HEK293 (cell line): ENCODE measurements at regions not wholly inside any gene's neighbourhood (a gene's known extent, or its start where the extent isn't known, plus 50 kb on each side); places are given as distances from the start of the nearest gene placed in this dataset.
A peak's percentile ranks its signal among the peaks of the same experiment; 100 is the strongest.

ENCODE experiments used
- CTCF ChIA-PET: fragments of 350-600 bp; formaldehyde crosslinking; extraction: SDS; loops from one replicate; lab custom pipeline; 2021; ENCODE audit warnings: antibody characterized with exemption; lab: Yijun Ruan, JAX
- POLR2A ChIA-PET: fragments of 300-600 bp; formaldehyde crosslinking; extraction: SDS; loops from one replicate; lab custom pipeline; 2020; ENCODE audit warnings: antibody characterized with exemption, inconsistent platforms; lab: Yijun Ruan, JAX
- H3K27ac ChIP-seq: fragments of 200-500 bp; sonication (Bioruptor generic); 2 replicates; pipeline ENCODE4 v1.5.1; 2014; ENCODE audit warnings: low read depth, low read length, control low read depth, inconsistent platforms; ENCODE audit errors: extremely low read depth
- H3K36me3 ChIP-seq, 2 experiments: fragments of 200-500 bp in 1 of 2; sonication (Bioruptor generic) in 1 of 2; 1 replicate in 1 of 2; 2 replicates in 1 of 2; pipeline ENCODE4 v1.5.1; 2014 to 2017; ENCODE audit warnings: inconsistent platforms in 2 of 2, low read length in 2 of 2; ENCODE audit not compliant: control insufficient read depth in 2 of 2, insufficient read depth in 1 of 2
- H3K4me1 ChIP-seq: fragments of 200-500 bp; sonication (Bioruptor generic); 2 replicates; pipeline ENCODE4 v1.5.1; 2014; ENCODE audit warnings: mild to moderate bottlenecking, low read length, inconsistent platforms; ENCODE audit not compliant: control insufficient read depth, insufficient read depth
- H3K4me3 ChIP-seq: 2 replicates; pipeline ENCODE4 v1.5.1; 2011; ENCODE audit warnings: low read depth, mild to moderate bottlenecking, control low read depth, low read length, moderate library complexity
- H3K9me3 ChIP-seq: fragments of 200-500 bp; sonication (Bioruptor generic); 2 replicates; pipeline ENCODE4 v1.5.1; 2014; ENCODE audit warnings: low read depth, low read length, inconsistent platforms; ENCODE audit not compliant: control insufficient read depth, insufficient read depth
- BCL11A ChIP-seq: fragments of 450-650 bp; formaldehyde crosslinking; IDR thresholded peaks from 2 replicates; pipeline ENCODE4 v1.5.1; 2016; ENCODE audit warnings: low read depth, missing biosample characterization, missing genetic modification characterization
- CTCF ChIP-seq: fragments of 450-650 bp; formaldehyde crosslinking; IDR thresholded peaks from 2 replicates; pipeline ENCODE4 v1.5.1; 2016; ENCODE audit warnings: missing biosample characterization, missing genetic modification characterization
- FEZF1 ChIP-seq: fragments of 450-650 bp; formaldehyde crosslinking; IDR thresholded peaks from 2 replicates; pipeline ENCODE4 v1.5.1; 2016; ENCODE audit warnings: missing biosample characterization, missing genetic modification characterization
- PRDM10 ChIP-seq: fragments of 450-650 bp; formaldehyde crosslinking; IDR thresholded peaks from 2 replicates; pipeline ENCODE4 v1.5.1; 2016; ENCODE audit warnings: missing biosample characterization, missing genetic modification characterization
- SCRT1 ChIP-seq: fragments of 450-650 bp; formaldehyde crosslinking; IDR thresholded peaks from 2 replicates; pipeline ENCODE4 v1.5.1; 2016; ENCODE audit warnings: missing biosample characterization, missing genetic modification characterization, borderline replicate concordance
- SP3 ChIP-seq: fragments of 450-650 bp; formaldehyde crosslinking; IDR thresholded peaks from 2 replicates; pipeline ENCODE4 v1.5.1; 2016; ENCODE audit warnings: missing biosample characterization, missing genetic modification characterization
- TCF7L2 ChIP-seq: IDR thresholded peaks from 2 replicates; pipeline ENCODE4 v1.6.1; 2011; ENCODE audit warnings: low read depth, mild to moderate bottlenecking, inconsistent platforms, low read length, moderate library complexity, borderline replicate concordance
- ZBTB1 ChIP-seq: fragments of 450-650 bp; formaldehyde crosslinking; IDR thresholded peaks from 2 replicates; pipeline ENCODE4 v1.5.1; 2016; ENCODE audit warnings: missing biosample characterization, missing genetic modification characterization
- ZBTB26 ChIP-seq: fragments of 450-650 bp; formaldehyde crosslinking; optimal IDR thresholded peaks from 2 replicates; pipeline ENCODE3; 2016; ENCODE audit warnings: missing biosample characterization, mild to moderate bottlenecking, missing genetic modification characterization
- ZBTB48 ChIP-seq: fragments of 450-650 bp; formaldehyde crosslinking; IDR thresholded peaks from 2 replicates; pipeline ENCODE4 v1.5.1; 2016; ENCODE audit warnings: missing biosample characterization, missing genetic modification characterization
- ZBTB8A ChIP-seq: fragments of 450-650 bp; formaldehyde crosslinking; IDR thresholded peaks from 2 replicates; pipeline ENCODE4 v1.5.1; 2016; ENCODE audit warnings: missing biosample characterization, missing genetic modification characterization
- ZNF2 ChIP-seq: fragments of 450-650 bp; formaldehyde crosslinking; IDR thresholded peaks from 2 replicates; pipeline ENCODE4 v1.5.1; 2016; ENCODE audit warnings: missing biosample characterization, missing genetic modification characterization
- ZNF23 ChIP-seq: fragments of 450-650 bp; formaldehyde crosslinking; IDR thresholded peaks from 2 replicates; pipeline ENCODE4 v1.5.1; 2016; ENCODE audit warnings: missing biosample characterization, missing genetic modification characterization, borderline replicate concordance
- ZNF266 ChIP-seq: fragments of 450-650 bp; formaldehyde crosslinking; IDR thresholded peaks from 2 replicates; pipeline ENCODE4 v1.5.1; 2016; ENCODE audit warnings: missing biosample characterization, missing genetic modification characterization, low read depth
- ZNF335 ChIP-seq: fragments of 450-650 bp; formaldehyde crosslinking; conservative IDR thresholded peaks from 2 replicates; pipeline ENCODE4 v1.5.1; 2016; ENCODE audit warnings: missing biosample characterization, missing genetic modification characterization
- ZNF341 ChIP-seq: fragments of 450-650 bp; formaldehyde crosslinking; IDR thresholded peaks from 2 replicates; pipeline ENCODE4; 2016; ENCODE audit warnings: low read depth, missing biosample characterization, missing genetic modification characterization
- ZNF37A ChIP-seq: fragments of 450-650 bp; IDR thresholded peaks from 2 replicates; pipeline ENCODE4 v1.5.1; 2018; ENCODE audit warnings: missing biosample characterization, missing genetic modification characterization
- ZNF416 ChIP-seq: fragments of 450-650 bp; formaldehyde crosslinking; IDR thresholded peaks from 2 replicates; pipeline ENCODE4 v1.5.1; 2016; ENCODE audit warnings: missing biosample characterization, missing genetic modification characterization
- ZNF423 ChIP-seq: fragments of 450-650 bp; formaldehyde crosslinking; IDR thresholded peaks from 2 replicates; pipeline ENCODE4 v1.5.1; 2016; ENCODE audit warnings: missing biosample characterization, missing genetic modification characterization
- ZNF514 ChIP-seq: fragments of 450-650 bp; formaldehyde crosslinking; IDR thresholded peaks from 2 replicates; pipeline ENCODE4 v1.5.1; 2016; ENCODE audit warnings: missing biosample characterization, missing genetic modification characterization
- ZNF580 ChIP-seq: fragments of 450-650 bp; formaldehyde crosslinking; IDR thresholded peaks from 2 replicates; pipeline ENCODE4 v1.5.1; 2016; ENCODE audit warnings: missing biosample characterization, missing genetic modification characterization
- ZNF639 ChIP-seq: fragments of 450-650 bp; formaldehyde crosslinking; IDR thresholded peaks from 2 replicates; pipeline ENCODE4 v1.5.1; 2016; ENCODE audit warnings: missing biosample characterization, missing genetic modification characterization
- ZNF654 ChIP-seq: fragments of 450-650 bp; formaldehyde crosslinking; IDR thresholded peaks from 2 replicates; pipeline ENCODE4 v1.5.1; 2016; ENCODE audit warnings: low read depth, missing biosample characterization, missing genetic modification characterization
- ZNF747 ChIP-seq: fragments of 450-650 bp; formaldehyde crosslinking; IDR thresholded peaks from 2 replicates; pipeline ENCODE4 v1.5.1; 2016; ENCODE audit warnings: missing biosample characterization, missing genetic modification characterization
- ZSCAN4 ChIP-seq: fragments of 450-650 bp; formaldehyde crosslinking; IDR thresholded peaks from 2 replicates; pipeline ENCODE4 v1.5.1; 2017; ENCODE audit warnings: missing biosample characterization, missing genetic modification characterization

- Histone ChIP-seq H3K27ac (no peak overlapping the region), H3K9me3 (no peaks in the 10 kb centered on the region), H3K4me1 (no peaks in the 10 kb centered on the region), H3K4me3 (no peak overlapping the region), H3K36me3 (no peaks in the 10 kb centered on the region)
- CTCF ChIA-PET = no interaction called here
- POLR2A ChIA-PET = no interaction called here
- TF ChIP-seq ZNF514 (tag by site-specific recombination) (no peak), SP3 (tag by site-specific recombination) (no peak)
Observed at GRCh38 chr4:143782521-143782920, 82.0 kb upstream of the FREM3 start.

- no peak overlapping the region for H3K27ac ChIP-seq
- no peaks in the 10 kb centered on the region for H3K9me3 ChIP-seq
- H3K4me1 ChIP-seq = no peaks in the 10 kb centered on the region
- no peak overlapping the region for H3K4me3 ChIP-seq
- H3K36me3 ChIP-seq = no peaks in the 10 kb centered on the region
- ChIA-PET CTCF (interaction anchor here (0.6 to 1.1 kb wide), 8 partner anchors 11 to 1086 kb away, joined by 3 to 5 read pairs (median 3); no protein-coding TSS in a partner anchor), POLR2A (no interaction called here)
- TF ChIP-seq ZNF416 (tag by site-specific recombination) (no peak), FEZF1 (tag by site-specific recombination) (no peak), ZBTB1 (tag by site-specific recombination) (no peak), ZBTB48 (tag by site-specific recombination) (no peak), ZNF747 (tag by site-specific recombination) (no peak), ZBTB26 (no peak), PRDM10 (no peak), ZNF654 (peak; percentile 85), BCL11A (tag by site-specific recombination) (no peak), TCF7L2 (no peak), ZBTB8A (no peak), ZNF266 (no peak), ZNF341 (no peak), ZNF37A (tag by site-specific recombination) (no peak), ZNF335 (no peak), SCRT1 (tag by site-specific recombination) (no peak), ZNF23 (tag by site-specific recombination) (no peak), CTCF (tag by site-specific recombination) (0 out of 2 replicates have a peak, but pooled peaks have one; percentile 17), ZNF639 (tag by site-specific recombination) (no peak), ZNF580 (no peak), ZNF2 (tag by site-specific recombination) (peak; percentile 75), ZSCAN4 (tag by site-specific recombination) (no peak), ZNF423 (tag by site-specific recombination) (no peak)
Observed at GRCh38 chr4:143773998-143774895, 73.8 kb upstream of the FREM3 start.
